Activated CD4-positive, alpha-beta T cell treated with anti-CD3 and anti-CD28 coated beads, Interleukin-2, amount 50 U/mL, for 4 hours (primary cell): ENCODE measurements at regions not wholly inside any gene's neighbourhood (a gene's known extent, or its start where the extent isn't known, plus 50 kb on each side); places are given as distances from the start of the nearest gene placed in this dataset.

ENCODE experiments used
- DNase-seq, 2 experiments: peaks; one replicate each; pipeline ENCODE4 v3.0.0-alpha.2; 2020

- no peak for DNase-seq
These were observed 247.5 kb downstream of the MBNL1 start for GRCh38 chr3:152516216-152516615.

GRCh38 chr3:152517502-152517901, 248.8 kb downstream of the MBNL1 start:
- DNase-seq: no peak

DNA sequence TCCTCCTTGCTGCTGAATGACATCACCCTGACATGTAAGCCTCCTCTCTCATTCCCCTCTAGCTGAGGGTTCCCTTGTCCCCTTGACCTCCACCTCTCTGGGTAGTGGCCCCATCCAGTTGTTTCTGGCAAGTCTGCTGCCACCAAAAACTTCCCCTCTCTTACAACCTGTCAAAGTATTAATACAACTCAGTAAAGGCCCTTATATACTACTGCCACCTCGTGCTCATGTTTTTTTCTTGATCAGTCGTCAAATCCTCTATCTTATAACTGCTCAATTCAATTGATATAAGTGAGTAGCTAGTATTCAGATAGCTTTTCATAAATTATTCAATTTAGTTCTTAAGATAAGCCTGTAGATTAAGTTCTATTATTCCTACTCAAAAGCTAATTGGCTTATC, 249.6 kb downstream of the MBNL1 start:
- no peak for DNase-seq

DNA sequence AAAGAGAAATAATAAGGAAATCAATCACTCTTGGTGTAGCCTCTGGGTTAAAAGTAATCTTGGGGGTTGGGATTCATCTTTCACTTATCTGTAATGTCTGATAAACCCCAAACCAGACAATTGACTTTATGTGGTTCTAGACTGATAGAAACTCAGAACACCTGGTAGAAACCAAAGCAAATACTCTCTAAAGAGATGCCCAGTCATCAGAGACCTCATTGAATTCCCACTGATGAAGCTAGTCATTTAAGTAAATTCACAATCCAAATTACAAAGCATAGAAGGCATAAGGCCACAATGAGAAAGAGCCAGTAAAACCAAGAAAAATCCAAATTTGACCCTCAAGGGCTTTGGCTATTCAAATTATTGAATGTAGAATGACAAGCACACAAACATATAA, 250.6 kb downstream of the MBNL1 start:
- DNase-seq: no peak

DNA sequence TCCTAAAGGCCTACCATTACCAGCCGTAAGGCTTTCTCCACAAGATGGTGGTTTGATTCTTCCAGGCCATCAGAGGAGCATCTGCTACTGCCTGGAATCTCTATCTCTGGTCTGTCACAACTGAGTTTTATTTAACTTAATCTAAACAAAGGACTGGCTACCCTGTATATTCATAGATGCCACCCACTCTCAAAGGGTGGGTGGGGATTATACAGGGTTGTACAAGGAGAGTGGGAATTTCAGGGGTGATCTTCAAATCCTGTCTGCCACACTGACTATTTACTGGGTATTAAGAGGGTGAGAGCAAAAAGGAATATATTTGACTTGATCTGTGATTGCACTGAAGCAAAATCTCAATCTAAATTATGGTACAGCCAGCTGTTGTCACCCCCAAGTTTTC, 253.3 kb downstream of the MBNL1 start:
- DNase-seq: no peak

GRCh38 chr3:152524198-152525140, 255.7 kb downstream of the MBNL1 start:
- peak; percentile 25 to 44 for DNase-seq

GRCh38 chr3:152531717-152532116, 263.0 kb downstream of the MBNL1 start:
- DNase-seq: no peak

DNA sequence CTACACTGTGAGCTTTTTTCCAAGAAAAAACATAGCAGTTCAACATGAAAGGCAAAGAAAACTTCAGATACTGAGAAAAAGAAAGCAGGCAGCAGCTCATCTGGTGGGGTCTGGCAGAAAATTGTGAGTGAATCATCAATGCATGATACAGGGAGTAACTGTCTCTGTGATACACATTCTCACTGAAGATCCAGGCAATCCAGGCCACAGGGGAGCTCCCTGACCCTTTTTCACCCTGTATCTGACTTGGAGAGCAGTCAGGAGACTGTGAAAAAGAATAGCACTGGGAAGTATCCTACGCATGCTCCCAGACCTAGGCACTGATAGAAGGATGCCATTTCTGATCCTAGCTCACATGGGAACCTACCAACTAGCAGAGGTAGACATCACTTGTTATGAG, 269.8 kb downstream of the MBNL1 start:
- DNase-seq: no peak

DNA sequence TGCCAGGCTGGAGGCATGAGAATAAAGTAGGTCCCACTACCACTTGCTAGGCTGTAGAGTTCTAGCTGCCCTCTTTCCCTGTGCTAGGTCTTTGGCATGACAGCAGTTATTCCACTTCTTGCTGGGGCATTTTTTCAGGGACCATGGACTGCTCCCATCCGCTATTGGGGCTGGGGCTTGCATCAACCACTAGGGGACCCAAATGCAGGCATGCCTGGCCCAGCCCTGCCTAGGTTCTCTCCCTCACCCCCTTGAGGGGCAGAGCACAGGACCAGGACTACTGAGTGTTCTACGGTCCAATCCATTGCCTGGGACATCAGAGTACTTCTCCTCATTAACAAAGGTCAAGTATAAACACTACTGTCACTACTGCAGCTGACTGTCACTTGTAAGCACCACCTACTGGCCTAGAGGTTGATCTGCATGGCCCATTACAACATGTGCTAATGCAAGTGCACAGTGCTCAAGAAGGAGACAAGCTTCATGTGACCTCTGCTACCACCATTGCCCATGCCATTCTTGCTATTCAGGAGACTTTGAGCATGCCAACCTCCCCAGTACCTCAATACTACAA, 270.5 kb downstream of the MBNL1 start:
- DNase-seq: no peak

DNA sequence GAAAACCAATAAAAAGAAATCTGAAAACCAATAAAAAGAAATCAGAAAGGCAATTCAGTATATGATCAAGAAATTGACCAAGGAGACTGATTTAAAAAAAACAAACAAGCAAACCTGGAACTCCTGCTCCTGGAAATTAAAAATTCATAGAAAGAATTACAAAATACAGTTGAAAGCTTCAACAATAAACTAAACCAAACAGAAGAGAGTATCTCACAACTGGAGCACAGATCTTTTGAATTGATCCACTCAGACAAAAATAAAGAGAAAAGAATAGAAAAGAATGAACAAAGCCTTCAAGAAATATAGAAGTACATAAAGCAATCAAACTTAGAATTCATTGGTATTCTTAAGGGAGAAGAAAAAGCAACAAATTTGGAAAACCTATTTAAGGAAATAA, 271.4 kb downstream of the MBNL1 start:
- no peak for DNase-seq

DNA sequence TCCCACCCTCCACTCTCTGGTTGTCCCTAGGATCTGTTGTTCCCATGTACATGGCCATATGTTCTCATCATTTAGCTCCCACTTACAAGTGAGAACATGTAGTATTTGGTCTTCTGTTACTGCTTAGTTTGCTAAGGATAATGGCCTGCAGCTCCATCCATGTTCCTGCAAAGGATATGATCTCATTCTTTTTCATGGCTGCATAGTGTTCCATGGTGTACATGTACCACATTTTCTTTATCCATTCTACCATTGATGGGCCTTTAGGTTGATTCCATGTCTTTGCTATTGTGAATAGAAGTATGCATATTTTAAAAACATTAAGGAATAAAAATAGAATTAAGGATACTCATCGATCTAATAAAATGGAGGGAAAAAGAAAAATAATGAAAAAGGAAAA, 278.4 kb downstream of the MBNL1 start:
- DNase-seq: no peak

DNA sequence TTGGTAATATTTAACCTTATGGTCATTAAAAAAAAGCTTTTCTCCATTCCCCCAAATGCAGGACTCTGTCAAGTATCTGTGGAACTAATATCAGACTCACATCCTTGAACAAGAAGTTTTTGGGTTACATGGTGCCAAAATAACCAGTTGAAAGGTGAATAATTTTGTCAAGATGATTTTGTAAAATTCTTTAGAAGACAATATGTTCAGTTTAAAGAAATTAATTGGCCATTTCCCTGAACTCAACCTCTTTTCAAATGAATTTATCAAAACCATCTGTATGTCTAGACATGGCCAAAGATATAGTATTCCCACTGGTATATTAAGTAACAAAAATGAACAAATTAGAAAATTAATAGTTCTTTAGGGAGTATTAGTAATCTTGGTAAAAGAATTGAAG, 280.5 kb downstream of the MBNL1 start:
- DNase-seq: no peak

DNA sequence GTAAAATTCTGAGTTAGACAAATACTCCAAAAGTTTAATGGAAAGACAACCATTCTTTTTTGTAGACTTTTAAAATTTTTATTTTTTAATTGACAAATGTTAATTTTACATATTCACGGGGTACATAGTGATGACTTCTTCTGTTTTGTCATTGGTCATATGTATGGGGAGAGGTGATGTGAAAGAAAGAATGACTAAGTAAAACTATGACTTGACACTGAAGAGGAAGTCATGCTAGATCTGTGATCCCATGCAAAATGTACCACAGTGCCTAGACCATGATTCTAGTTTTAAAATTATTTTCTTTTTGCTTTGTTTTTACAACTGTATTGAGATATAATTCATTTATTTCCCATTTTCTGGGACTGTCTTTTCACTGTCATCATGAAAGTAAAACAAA, 281.6 kb downstream of the MBNL1 start:
- DNase-seq: no peak

DNA sequence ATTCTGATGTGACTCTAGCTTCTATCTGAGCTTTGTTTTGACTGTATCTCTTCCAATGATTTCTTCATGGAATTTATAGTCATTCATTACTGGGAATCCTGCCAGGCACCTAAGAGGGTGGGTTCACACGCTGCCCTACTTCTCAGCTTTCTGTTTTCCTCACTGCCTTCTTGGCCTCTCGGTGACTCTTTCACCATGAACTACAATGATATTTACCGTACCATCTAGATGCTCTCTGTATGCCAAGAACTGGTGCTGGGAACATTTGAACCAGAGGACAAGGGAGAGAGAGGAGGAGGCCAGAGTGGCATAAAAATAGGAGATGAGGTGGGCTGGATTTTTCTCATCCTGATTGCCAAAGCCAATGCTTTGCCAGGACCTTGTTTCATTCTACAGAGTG, 280.0 kb upstream of the P2RY1 start:
- no peak for DNase-seq

DNA sequence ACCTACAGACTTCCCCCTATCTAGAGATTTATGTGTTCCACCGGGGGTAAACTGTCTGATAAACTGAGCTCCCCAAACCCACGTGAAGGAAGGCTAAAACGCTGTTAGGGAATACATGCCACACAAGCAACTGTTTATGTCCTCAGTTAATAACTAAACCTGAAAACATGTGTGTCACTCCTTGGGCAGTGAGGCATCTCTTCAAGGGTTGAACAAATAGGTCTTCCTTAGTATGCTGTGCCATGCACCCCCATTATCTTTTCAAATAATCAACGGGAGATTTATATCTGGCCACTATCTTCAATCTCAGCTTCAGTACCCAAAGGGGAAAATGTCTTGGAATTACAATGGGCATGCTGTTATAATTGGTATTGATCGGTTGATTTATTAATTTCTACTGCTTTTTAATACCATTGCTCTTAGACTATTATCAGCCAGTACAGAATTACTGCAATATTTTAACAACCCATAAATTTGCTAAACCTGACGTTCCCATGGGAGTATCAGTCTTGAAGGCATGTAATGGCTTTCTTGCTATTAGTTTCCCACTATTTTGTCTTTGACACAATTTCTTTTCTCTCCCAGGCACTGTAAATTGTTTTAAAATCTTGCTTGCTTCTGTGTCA, 279.2 kb upstream of the P2RY1 start:
- no peak for DNase-seq

DNA sequence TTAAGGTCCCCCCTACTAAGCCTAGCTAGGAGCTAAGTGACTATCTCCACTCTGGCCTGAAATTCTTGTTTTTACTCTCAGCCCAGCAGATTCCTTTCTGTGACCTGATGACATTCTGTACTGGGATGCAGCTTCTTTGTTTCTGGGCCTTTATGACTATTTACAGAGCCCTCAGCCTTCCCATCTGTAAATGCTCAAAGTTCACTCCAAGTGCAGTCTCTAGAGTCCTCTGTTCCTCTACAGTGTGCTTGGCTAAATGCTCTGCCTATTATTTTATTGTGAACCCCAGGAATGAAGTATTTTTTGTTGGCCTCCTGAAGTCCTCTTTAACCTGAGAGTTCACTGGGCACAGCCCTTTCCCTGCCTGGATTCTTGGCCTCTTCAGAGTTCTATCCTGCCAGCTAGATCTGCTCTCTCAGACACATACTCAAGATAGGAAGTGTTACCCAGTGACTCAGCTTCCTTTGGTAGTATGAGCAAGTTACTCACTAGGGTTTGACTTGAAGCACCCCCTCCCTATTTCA, 278.1 kb upstream of the P2RY1 start:
- no peak for DNase-seq

DNA sequence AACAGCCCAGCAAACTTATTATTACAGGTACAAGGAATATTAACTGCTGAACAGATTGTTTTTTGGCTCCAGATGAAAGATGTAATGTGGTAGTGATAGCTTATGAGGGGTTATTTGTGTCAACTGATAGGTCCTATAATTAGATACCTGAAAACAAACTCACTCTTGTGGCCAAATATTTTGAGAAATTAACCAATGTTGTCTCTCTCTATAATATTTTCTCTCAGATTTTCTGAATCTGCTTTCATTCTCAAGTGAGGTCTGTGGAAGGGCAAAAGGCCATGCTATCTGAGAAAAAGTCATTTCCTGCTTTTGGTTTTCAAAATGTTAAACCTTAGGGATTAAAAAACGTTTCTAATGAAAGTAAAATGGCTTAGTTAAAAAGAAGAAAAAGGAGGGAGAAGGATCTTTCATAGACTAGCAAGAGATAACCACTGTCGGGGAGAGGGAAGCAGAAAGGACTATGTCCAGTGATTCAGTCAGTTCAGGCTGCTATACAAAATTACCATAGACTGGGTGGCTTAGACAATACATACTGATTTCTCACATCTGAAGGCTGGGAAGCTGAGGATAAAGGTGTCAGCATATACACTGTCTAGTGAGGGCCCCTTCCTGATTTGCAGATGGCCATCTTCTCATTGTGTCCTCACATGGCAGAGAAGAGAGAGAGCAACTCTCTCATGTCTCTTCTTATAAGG, 277.5 kb upstream of the P2RY1 start:
- no peak for DNase-seq

- DNase-seq: no peak
These were observed 276.5 kb upstream of the P2RY1 start for GRCh38 chr3:152558386-152558785.

DNA sequence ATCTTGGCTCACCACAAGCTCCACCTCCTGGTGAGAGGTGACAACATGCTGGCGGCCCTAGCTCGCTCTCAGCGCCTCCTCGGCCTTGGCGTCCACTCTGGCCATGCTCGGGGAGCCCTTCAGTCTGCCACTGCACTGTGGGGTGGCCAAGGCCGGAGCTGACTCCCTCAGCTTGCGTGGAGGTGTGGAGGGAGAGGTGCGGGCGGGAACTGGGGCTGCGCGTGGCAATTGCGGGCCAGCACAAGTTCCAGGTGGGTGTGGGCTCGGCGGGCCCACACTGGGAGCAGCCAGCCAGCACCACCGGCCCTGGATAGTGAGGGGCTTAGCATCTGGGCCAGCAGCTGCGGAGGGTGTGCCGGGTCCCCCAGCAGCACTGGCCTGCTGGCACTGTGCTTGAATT, 275.7 kb upstream of the P2RY1 start:
- no peak for DNase-seq

DNA sequence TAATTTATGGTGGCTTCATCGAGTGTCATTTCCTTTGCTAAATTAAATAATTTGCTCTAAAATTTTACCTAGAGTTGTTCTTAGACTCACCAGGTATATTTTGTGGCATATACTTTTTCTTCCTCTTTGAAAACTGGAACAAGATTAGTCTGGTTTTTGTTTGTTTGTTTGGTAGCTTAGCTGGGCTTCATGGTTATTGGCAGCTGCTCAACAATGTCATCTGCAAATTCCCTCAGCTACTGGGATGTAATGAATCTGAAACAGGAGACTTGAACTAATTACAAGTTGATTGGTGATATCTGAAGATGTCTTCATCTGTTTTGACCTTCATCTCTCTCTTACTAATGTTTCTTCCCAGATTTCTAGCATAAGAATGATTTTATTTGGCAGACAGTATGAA, 270.5 kb upstream of the P2RY1 start:
- DNase-seq: no peak

DNA sequence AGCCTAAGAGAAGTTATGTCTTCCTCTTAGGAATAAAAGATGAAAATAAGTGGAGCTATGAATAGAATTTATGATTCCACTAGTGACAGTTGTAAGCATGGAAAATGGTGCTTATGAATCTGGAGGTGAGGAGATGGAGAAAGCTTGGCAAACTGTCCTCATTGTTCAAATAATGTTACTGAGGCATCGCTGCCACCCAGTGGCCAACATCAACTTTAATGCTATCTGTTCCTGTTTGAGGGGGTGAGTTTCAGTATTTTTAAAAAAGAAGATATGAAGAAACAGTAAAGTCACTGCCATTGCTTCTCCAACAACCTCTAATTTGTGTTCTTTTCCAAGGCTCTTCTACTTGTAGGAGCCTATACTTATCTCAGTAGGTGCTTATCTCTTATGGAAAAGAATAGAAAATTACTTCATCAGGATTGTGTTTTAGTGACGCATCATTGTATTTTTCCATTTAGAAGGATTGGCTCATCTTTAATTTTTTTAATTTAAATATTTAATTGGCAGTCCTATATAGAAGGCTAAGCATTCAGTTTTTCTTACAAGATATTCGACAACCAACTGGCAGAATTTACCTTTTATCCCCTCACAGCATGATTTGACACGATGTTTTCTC, 260.4 kb upstream of the P2RY1 start:
- DNase-seq: peak; percentile 6 to 18

DNA sequence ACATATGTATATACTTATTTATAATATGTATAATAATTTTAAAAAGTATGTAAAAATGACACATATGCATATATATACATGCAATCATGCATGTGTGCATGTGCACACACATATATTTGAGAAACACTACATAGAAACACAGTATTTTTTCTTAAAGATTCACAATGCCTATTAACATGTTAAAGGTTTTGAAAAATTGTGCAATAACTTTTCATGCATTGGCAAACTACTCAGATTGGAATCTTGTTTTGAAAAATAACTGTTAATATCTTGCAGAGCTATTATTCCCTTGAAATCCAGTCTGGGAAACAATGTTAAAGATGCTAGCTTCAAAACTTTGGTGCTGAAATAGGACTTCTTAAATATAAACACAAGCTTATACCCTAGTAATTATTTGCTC, 256.2 kb upstream of the P2RY1 start:
- no peak for DNase-seq

DNA sequence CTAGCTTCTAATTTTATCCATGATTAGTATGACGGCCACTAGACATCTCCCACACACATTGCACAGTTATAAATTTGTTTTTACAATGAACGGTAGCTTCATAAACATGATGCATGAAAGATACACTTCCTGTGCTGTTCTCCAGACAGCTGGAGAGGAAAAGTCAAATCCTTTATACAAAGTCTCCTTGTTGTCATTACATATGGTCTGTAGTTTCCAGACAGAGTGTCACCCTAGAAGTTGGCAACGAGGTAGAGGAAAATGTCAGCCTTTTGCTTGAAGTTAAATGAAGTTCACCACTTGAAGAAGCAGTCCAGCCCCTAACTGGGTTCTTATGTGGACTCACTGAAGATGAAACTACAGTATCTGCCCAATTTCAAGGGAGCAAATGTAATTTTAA, 253.0 kb upstream of the P2RY1 start:
- DNase-seq: no peak
